HG03097 (cell line): ENCODE measurements at regions not wholly inside any gene's neighbourhood (a gene's known extent, or its start where the extent isn't known, plus 50 kb on each side); places are given as distances from the start of the nearest gene placed in this dataset.

Experiments used
- ATAC-seq: cut with Tn5 transposase; IDR thresholded peaks from one replicate; pipeline ENCODE4 v1.9.1; 2021; ENCODE audit not compliant: unreplicated experiment, low FRiP score

- no peak for ATAC-seq
Measured at GRCh38 chr6:111957623-111958315, 84.5 kb upstream of the FYN start.

GRCh38 chr6:111958534-111958933 is 85.3 kb upstream of the FYN start:
- no peak for ATAC-seq

GRCh38 chr6:111959766-111960165 is 86.5 kb upstream of the FYN start:
- ATAC-seq = no peak

- ATAC-seq = no peak
Measured at GRCh38 chr6:111967131-111967530, 86.8 kb upstream of the CCN6 start.

GRCh38 chr6:111970426-111970825 is 83.5 kb upstream of the CCN6 start:
- no peak for ATAC-seq

GRCh38 chr6:111971181-111971841 is 82.6 kb upstream of the CCN6 start:
- ATAC-seq = no peak

GRCh38 chr6:111971866-111972532 is 81.9 kb upstream of the CCN6 start:
- ATAC-seq = no peak

GRCh38 chr6:111972745-111973117 is 81.2 kb upstream of the CCN6 start:
- ATAC-seq = no peak

GRCh38 chr6:111973118-111973761 is 80.7 kb upstream of the CCN6 start:
- ATAC-seq = no peak

GRCh38 chr6:111973927-111974639 is 79.8 kb upstream of the CCN6 start:
- ATAC-seq = no peak

GRCh38 chr6:111975466-111975865 is 78.4 kb upstream of the CCN6 start:
- no peak for ATAC-seq

GRCh38 chr6:111976139-111976538 is 77.8 kb upstream of the CCN6 start:
- no peak for ATAC-seq

GRCh38 chr6:111978532-111979149 is 75.3 kb upstream of the CCN6 start:
- ATAC-seq = no peak

- no peak for ATAC-seq
Measured at GRCh38 chr6:111979633-111980032, 74.3 kb upstream of the CCN6 start.

GRCh38 chr6:111980143-111980542 is 73.8 kb upstream of the CCN6 start:
- ATAC-seq = no peak

GRCh38 chr6:111980971-111981840 is 72.7 kb upstream of the CCN6 start:
- ATAC-seq = no peak

GRCh38 chr6:111982681-111983080 is 71.2 kb upstream of the CCN6 start:
- no peak for ATAC-seq

GRCh38 chr6:111983193-111983592 is 70.7 kb upstream of the CCN6 start:
- ATAC-seq = no peak

- ATAC-seq = no peak
Measured at GRCh38 chr6:111984081-111984480, 69.8 kb upstream of the CCN6 start.
